Natural killer cell (primary cell): ENCODE measurements at regions not wholly inside any gene's neighbourhood (a gene's known extent, or its start where the extent isn't known, plus 50 kb on each side); places are given as distances from the start of the nearest gene placed in this dataset.

ENCODE experiments used
- ATAC-seq, 3 donors: fragments of 150-1000 bp in 2 of 3; fragments of 200-7000 bp in 1 of 3; cut with Tn5 transposase; 1 replicate in 1 of 3; 2 replicates in 2 of 3; pipeline ENCODE4 v1.10.0; 2021; ENCODE audit warnings: mild to moderate bottlenecking in 2 of 3, moderate library complexity in 2 of 3
- DNase-seq, 2 donors: peaks; one replicate each; pipeline versions ENCODE4 v3.0.0 to v3.0.0-alpha.2; 2013 to 2021; ENCODE audit warnings: mixed read lengths in 1 of 2
- H3K27ac ChIP-seq: one replicate; pipeline ENCODE4 v1.5.1; 2013; ENCODE audit warnings: mild to moderate bottlenecking, low read length
- H3K27me3 ChIP-seq: one replicate; pipeline ENCODE4 v1.6.1; 2013; ENCODE audit warnings: low read length; ENCODE audit not compliant: control insufficient read depth, insufficient read depth
- H3K36me3 ChIP-seq: one replicate; pipeline ENCODE4 v1.6.1; 2013; ENCODE audit warnings: low read length; ENCODE audit not compliant: control insufficient read depth, insufficient read depth
- H3K4me1 ChIP-seq: one replicate; pipeline ENCODE4 v1.6.1; 2013; ENCODE audit warnings: low read length; ENCODE audit not compliant: control insufficient read depth, insufficient read depth
- H3K4me3 ChIP-seq: one replicate; pipeline ENCODE4 v1.5.1; 2013; ENCODE audit warnings: low read length
- H3K9me3 ChIP-seq: one replicate; pipeline ENCODE4 v1.6.1; 2013; ENCODE audit warnings: low read length; ENCODE audit not compliant: control insufficient read depth, insufficient read depth
- H3K27ac Mint-ChIP-seq, 2 donors: one replicate each; pipeline ENCODE4 v1.8.0; 2022; ENCODE audit warnings: mild to moderate bottlenecking in 2 of 2, mixed read lengths in 2 of 2, moderate library complexity in 1 of 2
- H3K27me3 Mint-ChIP-seq, 2 donors: one replicate each; pipeline ENCODE4 v1.8.0; 2022; ENCODE audit warnings: low read depth in 2 of 2, mixed read lengths in 2 of 2
- H3K36me3 Mint-ChIP-seq: one replicate; pipeline ENCODE4 v1.8.0; 2022; ENCODE audit warnings: mixed read lengths
- H3K4me1 Mint-ChIP-seq, 2 donors: one replicate each; pipeline ENCODE4 v1.8.0; 2022; ENCODE audit warnings: mixed read lengths in 2 of 2
- H3K4me3 Mint-ChIP-seq: one replicate; pipeline ENCODE4 v1.8.0; 2022; ENCODE audit warnings: mild to moderate bottlenecking, moderate library complexity, mixed read lengths
- H3K9me3 Mint-ChIP-seq, 2 donors: one replicate each; pipeline ENCODE4 v1.8.0; 2022; ENCODE audit warnings: mixed read lengths in 2 of 2
- WGBS: methylation state at CpG from one replicate; pipeline ENCODE4 v1.1.7; 2013; ENCODE audit warnings: missing lambda C conversion rate; ENCODE audit not compliant: insufficient coverage; 5-methylcytosine and 5-hydroxymethylcytosine counted together
- intact Hi-C: fragments of 100-400 bp; cut with micrococcal nuclease; formaldehyde crosslinking; loops from one replicate; pipeline ENCODE4 v1.14.2; 2022
- TF ChIP-seq, protein P1 (sequence below): fragments of 200-600 bp; IDR thresholded peaks from one replicate; pipeline ENCODE4 v1.8.0; 2022; ENCODE audit warnings: antibody characterized with exemption

DNA sequence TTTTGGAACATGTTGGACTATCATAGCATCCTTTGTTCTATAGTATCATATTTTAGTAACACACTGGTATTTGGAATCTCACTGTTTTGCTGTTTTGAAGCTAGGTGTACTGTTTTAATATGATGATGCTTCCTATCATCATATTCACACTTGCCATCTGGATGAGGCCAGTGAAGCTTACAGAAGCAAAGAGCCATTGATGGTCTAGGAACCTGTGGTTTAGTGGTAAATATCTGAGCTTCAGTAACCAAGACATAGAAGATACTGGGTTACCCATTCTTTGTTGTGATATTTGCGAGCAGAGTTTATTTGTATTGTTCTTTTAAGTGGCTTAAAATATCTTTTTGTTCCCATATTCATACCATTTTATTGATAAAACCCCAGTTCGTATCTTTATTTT, 304.1 kb downstream of the SATB1 start:
- intact Hi-C loops: no loop called here
- H3K36me3 ChIP-seq: no peaks in the 10 kb centered on the region
- no peaks in the 10 kb centered on the region for H3K36me3 Mint-ChIP-seq
- H3K4me1 Mint-ChIP-seq: no peaks in the 10 kb centered on the region
- H3K27ac ChIP-seq: no peak overlapping the region
- H3K27me3 Mint-ChIP-seq: peaks cover 0 to 2% of the 10 kb centered on the region in 2 donors
- H3K9me3 Mint-ChIP-seq: no peaks in the 10 kb centered on the region
- no peaks in the 10 kb centered on the region for H3K4me1 ChIP-seq
- no peaks in the 10 kb centered on the region for H3K9me3 ChIP-seq
- DNase-seq (no peak), ATAC-seq (no peak)
- no peak overlapping the region for H3K4me3 Mint-ChIP-seq
- no peak overlapping the region for H3K27ac Mint-ChIP-seq
- TF ChIP-seq, protein P1, sequence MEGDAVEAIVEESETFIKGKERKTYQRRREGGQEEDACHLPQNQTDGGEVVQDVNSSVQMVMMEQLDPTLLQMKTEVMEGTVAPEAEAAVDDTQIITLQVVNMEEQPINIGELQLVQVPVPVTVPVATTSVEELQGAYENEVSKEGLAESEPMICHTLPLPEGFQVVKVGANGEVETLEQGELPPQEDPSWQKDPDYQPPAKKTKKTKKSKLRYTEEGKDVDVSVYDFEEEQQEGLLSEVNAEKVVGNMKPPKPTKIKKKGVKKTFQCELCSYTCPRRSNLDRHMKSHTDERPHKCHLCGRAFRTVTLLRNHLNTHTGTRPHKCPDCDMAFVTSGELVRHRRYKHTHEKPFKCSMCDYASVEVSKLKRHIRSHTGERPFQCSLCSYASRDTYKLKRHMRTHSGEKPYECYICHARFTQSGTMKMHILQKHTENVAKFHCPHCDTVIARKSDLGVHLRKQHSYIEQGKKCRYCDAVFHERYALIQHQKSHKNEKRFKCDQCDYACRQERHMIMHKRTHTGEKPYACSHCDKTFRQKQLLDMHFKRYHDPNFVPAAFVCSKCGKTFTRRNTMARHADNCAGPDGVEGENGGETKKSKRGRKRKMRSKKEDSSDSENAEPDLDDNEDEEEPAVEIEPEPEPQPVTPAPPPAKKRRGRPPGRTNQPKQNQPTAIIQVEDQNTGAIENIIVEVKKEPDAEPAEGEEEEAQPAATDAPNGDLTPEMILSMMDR: no peak
- no peak overlapping the region for H3K4me3 ChIP-seq
- H3K27me3 ChIP-seq: no peaks in the 10 kb centered on the region
- WGBS: no CpG with 5 or more reads among the region's 2 CpGs

GRCh38 chr3:18119866-18120265, 305.3 kb downstream of the SATB1 start:
- H3K9me3 Mint-ChIP-seq: no peaks in the 10 kb centered on the region
- no peaks in the 10 kb centered on the region for H3K4me1 Mint-ChIP-seq
- ATAC-seq: no peak
- intact Hi-C loops: no loop called here
- H3K27me3 Mint-ChIP-seq: peaks cover 0 to 2% of the 10 kb centered on the region in 2 donors
- WGBS: 92% methylated on average over 5 of the region's 5 CpGs
- Histone ChIP-seq H3K4me1 (no peaks in the 10 kb centered on the region), H3K9me3 (no peaks in the 10 kb centered on the region), H3K4me3 (no peak overlapping the region), H3K27me3 (no peaks in the 10 kb centered on the region), H3K27ac (no peak overlapping the region), H3K36me3 (no peaks in the 10 kb centered on the region)
- H3K36me3 Mint-ChIP-seq: no peaks in the 10 kb centered on the region
- no peak for DNase-seq
- H3K4me3 Mint-ChIP-seq: no peak overlapping the region
- H3K27ac Mint-ChIP-seq: no peak overlapping the region
- TF ChIP-seq, protein P1: no peak

- Mint-ChIP-seq H3K4me1 (peaks cover 9 to 12% of the 10 kb centered on the region in 2 donors), H3K27ac (no peak overlapping the region), H3K27me3 (no peaks in the 10 kb centered on the region), H3K4me3 (no peak overlapping the region), H3K36me3 (no peaks in the 10 kb centered on the region), H3K9me3 (no peaks in the 10 kb centered on the region)
- no peak for ATAC-seq
- 86% methylated on average over 1 of the region's 4 CpGs for WGBS
- intact Hi-C loops: no loop called here
- H3K4me3 ChIP-seq: no peak overlapping the region
- H3K36me3 ChIP-seq: no peaks in the 10 kb centered on the region
- TF ChIP-seq, protein P1: no peak
- no peak overlapping the region for H3K27ac ChIP-seq
- H3K27me3 ChIP-seq: no peaks in the 10 kb centered on the region
- DNase-seq: no peak
- peaks cover 3% of the 10 kb centered on the region for H3K4me1 ChIP-seq
- no peaks in the 10 kb centered on the region for H3K9me3 ChIP-seq
Measured at GRCh38 chr3:18114894-18115293, 310.2 kb downstream of the SATB1 start.

GRCh38 chr3:18113417-18113816, 311.7 kb downstream of the SATB1 start:
- Histone ChIP-seq H3K27me3 (no peaks in the 10 kb centered on the region), H3K36me3 (no peaks in the 10 kb centered on the region), H3K4me3 (no peak overlapping the region), H3K27ac (no peak overlapping the region), H3K4me1 (peaks cover 3% of the 10 kb centered on the region), H3K9me3 (no peaks in the 10 kb centered on the region)
- intact Hi-C loops: no loop called here
- Mint-ChIP-seq H3K36me3 (no peaks in the 10 kb centered on the region), H3K9me3 (no peaks in the 10 kb centered on the region), H3K4me3 (no peak overlapping the region), H3K27ac (no peak overlapping the region), H3K4me1 (peaks cover 9 to 12% of the 10 kb centered on the region in 2 donors), H3K27me3 (no peaks in the 10 kb centered on the region)
- TF ChIP-seq, protein P1: no peak
- DNase-seq (no peak), ATAC-seq (no peak)
- 86% methylated on average over 4 of the region's 4 CpGs for WGBS
